DOHH2 (cell line): ENCODE measurements at regions not wholly inside any gene's neighbourhood (a gene's known extent, or its start where the extent isn't known, plus 50 kb on each side); places are given as distances from the start of the nearest gene placed in this dataset.

Source experiments
- EZH2phosphoT487 ChIP-seq: fragments of 200-600 bp; sonication (generic); IDR thresholded peaks from 2 replicates; pipeline ENCODE4 v1.6.1; 2017; ENCODE audit warnings: borderline replicate concordance, mild to moderate bottlenecking, antibody characterized with exemption, low read length, moderate library complexity, mixed read lengths
- TF ChIP-seq, protein P1 (sequence below): fragments of 200-600 bp; sonication (generic); IDR thresholded peaks from one replicate; pipeline ENCODE4 v1.5.1; 2014; ENCODE audit warnings: antibody characterized with exemption, mild to moderate bottlenecking, low read depth, low read length; ENCODE audit not compliant: poor library complexity, severe bottlenecking

DNA sequence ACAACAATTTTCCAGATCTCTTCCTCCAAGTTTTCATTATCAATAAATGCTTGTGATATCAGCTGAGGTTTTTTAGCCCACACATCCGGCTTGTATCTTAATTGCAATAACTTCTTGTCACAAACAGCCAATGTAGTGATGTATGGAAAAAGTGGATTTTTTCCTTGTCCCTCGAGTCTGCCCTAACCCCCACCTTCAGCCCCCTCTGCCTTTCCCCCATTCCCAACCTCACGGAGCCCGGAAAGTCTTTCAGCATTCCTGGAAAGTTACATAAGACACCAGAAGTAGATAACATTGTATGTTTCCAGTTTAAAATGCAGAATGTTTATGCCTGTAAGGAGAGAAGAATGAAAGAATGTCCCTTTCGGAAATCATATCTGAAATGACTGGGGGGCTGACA lies 179.2 kb upstream of the PHACTR1 start:
- TF ChIP-seq, protein P1, sequence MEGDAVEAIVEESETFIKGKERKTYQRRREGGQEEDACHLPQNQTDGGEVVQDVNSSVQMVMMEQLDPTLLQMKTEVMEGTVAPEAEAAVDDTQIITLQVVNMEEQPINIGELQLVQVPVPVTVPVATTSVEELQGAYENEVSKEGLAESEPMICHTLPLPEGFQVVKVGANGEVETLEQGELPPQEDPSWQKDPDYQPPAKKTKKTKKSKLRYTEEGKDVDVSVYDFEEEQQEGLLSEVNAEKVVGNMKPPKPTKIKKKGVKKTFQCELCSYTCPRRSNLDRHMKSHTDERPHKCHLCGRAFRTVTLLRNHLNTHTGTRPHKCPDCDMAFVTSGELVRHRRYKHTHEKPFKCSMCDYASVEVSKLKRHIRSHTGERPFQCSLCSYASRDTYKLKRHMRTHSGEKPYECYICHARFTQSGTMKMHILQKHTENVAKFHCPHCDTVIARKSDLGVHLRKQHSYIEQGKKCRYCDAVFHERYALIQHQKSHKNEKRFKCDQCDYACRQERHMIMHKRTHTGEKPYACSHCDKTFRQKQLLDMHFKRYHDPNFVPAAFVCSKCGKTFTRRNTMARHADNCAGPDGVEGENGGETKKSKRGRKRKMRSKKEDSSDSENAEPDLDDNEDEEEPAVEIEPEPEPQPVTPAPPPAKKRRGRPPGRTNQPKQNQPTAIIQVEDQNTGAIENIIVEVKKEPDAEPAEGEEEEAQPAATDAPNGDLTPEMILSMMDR, result no peak
- no peak for TF ChIP-seq EZH2phosphoT487
